DMS53 treated with DMSO at 0.1 percent for 48 hours (cell line): ENCODE measurements at regions not wholly inside any gene's neighbourhood (a gene's known extent, or its start where the extent isn't known, plus 50 kb on each side); places are given as distances from the start of the nearest gene placed in this dataset.
A peak's percentile ranks its signal among the peaks of the same experiment; 100 is the strongest.
"Not testable (repeated sequence)": the region's sequence is repeated elsewhere in the genome, so short reads cannot be mapped to it uniquely, and the experiment has no call there.

ENCODE experiments used
- DNase-seq: peaks from one replicate; lab custom pipeline; 2025; ENCODE audit not compliant: unreplicated experiment; lab: John Stamatoyannopoulos, UW

- DNase-seq, result no peak
Observed at GRCh38 chr5:154653764-154654485, 101.3 kb upstream of the LARP1 start.

GRCh38 chr5:154653418-154653763, 101.8 kb upstream of the LARP1 start:
- DNase-seq, result peak; percentile 17

GRCh38 chr5:154652746-154653417, 102.3 kb upstream of the LARP1 start:
- no peak for DNase-seq

GRCh38 chr5:154651795-154652194, 103.4 kb upstream of the LARP1 start:
- not testable (repeated sequence) for DNase-seq

- no peak for DNase-seq
Observed at GRCh38 chr5:154648706-154649105, 106.5 kb upstream of the LARP1 start.

- DNase-seq, result no peak
Observed at GRCh38 chr5:154648229-154648628, 106.9 kb upstream of the LARP1 start.

DNA sequence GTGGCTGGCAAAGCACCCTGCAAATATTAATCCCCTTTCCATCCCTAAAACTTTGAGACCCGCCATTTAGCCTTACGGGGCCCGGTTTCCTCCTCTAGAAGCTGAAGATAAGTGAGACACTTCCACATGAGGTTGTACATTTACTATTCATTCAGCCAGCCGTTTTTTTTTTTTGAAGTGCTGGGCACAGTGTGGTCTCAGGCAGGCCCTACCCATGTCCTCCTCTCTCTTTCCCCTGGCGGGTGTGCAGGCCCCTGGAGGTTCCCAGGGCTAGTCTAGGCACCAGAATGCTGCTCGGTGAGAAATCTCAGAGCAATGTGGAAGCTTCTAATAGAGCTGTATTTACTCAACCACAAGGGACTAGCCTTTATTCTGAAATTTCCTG, 107.4 kb upstream of the LARP1 start:
- peak; percentile 33 for DNase-seq

DNA sequence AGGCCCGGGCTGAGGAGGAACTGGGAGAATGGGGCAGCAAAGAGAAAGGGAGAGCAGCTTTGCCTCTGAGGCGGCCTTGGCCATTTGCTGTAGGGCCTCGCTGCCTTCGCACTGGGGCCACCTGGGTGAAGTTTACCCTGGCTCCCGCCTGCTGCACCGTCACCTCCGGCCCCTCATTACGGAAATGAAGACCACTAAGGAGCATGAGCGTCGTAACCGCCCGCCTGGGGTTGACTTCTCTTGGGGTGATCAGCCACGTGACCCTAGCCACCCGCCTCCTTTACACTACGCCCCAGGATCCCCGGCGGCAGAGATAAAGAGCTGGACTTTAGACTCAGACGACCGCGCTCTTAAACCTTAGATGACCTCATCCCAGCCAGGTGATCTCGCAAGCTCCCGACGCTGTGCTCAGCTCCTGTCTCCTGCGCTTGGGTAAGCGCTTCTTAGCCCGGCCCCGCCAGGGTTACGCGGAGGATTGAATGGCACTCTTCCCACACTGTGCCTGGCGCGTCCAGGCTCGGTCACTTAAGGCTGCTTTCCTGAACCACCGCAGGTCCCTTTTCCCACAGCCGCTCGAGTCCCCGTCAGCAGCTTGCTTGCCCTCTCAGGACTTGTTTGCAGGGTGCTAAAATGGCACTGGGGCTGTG, 107.9 kb upstream of the LARP1 start:
- DNase-seq, result peak; percentile 96

DNA sequence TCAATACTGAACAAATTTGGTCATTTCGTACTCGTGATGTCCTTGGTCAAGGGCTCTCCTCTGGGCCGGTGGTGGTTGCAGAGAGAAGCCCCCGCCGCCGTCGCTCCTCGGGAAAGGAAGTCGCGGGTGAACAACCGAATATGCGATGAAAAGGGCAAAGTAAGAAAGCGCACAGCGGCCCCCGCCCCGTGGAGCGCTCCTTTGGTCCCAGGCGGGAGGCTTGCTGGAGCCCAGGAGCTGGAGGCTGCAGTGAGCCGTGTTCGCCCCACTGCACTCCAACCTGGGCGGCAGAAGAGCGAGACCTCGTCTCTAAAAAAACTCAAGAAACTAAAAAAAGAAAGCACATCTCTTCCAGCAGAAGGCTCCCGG, 108.4 kb upstream of the LARP1 start:
- no peak for DNase-seq

DNA sequence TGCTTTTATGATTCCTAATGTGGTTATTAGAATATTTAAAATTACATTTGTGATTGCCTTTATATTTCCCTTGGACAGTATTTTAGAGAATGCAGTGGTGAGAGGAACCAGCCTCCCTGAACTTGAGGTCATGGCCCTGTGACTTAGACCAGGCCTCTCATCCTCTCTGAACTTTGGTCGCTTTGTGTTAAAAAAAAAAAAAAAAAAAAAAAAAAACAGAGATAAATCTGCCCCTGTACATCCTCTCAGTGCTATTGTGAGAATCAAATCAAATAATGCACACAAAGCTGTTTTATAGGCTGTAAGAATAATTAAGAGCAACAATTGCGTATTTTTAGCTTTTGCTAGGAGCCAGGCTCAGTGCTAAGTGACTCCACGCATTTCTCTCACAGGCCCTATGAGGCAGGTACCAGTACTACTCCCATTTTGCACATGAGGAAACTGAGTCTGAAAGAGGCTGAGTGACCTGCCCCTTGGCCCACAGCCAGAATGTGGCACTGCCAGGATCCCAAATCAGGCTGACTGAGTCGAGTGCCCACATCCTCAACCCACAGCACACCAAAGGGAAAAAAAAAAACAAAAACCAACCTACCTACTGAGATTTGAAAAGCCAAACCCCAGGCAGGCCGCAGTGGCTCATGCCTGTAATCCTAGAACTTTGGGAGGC, 110.3 kb upstream of the LARP1 start:
- no peak for DNase-seq

DNA sequence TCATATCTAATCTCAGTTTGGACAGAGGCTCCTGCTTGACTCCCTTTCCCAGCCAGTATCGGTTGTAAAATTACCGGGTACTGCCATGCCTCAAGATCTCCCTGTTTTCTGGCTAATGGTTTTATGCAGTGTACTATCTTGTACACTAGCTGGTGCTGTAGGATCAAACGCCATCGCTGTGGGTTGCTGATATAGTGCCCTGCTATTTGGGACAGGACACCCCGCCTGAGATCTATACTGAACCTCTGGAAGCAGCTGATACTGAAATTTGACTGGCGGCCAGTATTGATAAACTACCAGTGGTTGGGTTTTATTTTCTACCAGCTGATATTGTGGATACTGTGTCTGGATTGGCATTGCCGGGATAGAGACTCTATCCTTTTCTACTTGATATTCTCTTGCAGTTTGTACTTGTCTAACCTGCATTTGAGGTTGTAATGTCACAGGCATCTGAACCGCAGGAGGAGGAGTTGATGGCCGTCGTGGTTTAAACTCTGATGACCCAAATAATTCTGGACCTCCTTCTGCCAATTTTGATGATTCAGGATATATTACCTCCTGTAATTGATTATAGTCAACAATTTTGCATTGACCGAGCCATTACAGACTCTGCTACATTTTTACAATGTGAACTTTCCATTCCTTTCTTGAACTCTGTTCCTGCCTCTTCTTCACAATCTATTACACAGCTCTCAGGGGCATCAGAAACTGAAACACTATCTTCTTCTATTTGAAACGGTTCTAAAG, 112.5 kb upstream of the LARP1 start:
- peak; percentile 25 for DNase-seq

DNA sequence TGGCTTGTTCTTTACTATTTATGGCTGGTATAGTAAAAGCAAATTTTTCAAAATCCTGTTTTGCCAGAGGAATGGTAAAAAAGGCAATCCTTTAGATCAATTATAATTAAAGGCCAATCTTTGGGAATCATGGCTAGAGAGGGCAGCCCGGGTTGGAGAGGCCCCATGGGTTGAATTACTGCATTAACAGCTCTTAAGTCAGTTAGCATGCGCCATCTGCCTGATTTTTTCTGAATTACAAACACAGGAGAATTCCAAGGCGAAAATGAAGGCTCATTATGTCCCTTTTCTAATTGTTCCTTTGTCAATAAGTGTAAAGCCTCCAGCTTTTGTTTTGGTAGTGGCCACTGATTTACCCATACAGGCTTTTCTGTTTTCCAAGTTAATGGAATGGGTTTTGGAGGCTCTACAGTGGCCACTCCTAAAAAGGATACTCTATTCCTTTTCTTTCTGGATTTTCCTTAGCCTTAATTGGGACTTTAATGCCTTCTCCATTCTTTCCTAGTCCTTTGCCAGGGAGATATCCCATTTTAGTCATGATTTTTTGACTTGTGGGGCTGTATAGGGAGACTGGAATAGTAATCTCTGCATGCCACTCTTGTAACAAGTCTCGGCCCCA, 114.9 kb upstream of the LARP1 start:
- DNase-seq, result peak; percentile 31

DNA sequence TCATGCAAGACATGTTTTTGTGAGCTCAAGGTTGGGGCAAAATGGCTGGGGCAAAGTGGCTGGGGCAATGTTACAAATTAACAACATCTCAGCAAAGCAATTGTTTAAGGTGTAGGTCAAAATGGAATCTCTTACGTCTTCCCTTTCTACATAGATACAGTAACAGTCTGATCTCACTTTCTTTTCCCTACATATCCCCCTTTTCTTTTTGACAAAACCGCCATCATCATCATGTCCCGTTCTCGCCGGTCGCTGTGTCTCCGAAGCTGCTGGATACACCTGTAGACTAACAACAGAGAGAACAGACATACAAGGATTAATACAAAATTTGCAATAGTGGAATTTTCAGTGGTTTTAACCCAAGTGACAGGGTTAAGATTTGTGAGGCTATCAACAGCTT, 118.4 kb upstream of the LARP1 start:
- DNase-seq, result not testable (repeated sequence)

GRCh38 chr5:154636271-154636670, 118.9 kb upstream of the LARP1 start:
- not testable (repeated sequence) for DNase-seq

DNA sequence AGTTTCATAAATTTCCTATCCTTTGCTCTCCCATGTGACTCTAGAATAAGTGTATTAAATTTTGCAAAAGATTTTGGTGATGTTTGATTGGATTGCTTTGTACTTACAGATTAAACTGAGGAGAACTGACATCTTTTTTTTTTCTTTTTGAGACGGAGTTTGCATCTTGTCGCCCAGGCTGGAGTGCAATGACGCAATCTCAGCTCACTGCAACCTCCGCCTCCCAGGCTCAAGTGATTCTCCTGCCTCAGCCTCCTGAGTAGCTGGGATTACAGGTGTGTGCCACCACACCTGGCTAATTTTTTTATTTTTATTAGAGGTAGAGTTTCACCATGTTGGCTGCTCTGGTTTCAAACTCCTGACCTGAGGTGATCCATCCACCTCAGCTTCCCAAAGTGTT, 121.4 kb upstream of the LARP1 start:
- DNase-seq, result not testable (repeated sequence)

- no peak for DNase-seq
Observed at GRCh38 chr5:154631141-154631540, 124.0 kb upstream of the LARP1 start.

GRCh38 chr5:154630410-154630809, 124.8 kb upstream of the LARP1 start:
- no peak for DNase-seq

DNA sequence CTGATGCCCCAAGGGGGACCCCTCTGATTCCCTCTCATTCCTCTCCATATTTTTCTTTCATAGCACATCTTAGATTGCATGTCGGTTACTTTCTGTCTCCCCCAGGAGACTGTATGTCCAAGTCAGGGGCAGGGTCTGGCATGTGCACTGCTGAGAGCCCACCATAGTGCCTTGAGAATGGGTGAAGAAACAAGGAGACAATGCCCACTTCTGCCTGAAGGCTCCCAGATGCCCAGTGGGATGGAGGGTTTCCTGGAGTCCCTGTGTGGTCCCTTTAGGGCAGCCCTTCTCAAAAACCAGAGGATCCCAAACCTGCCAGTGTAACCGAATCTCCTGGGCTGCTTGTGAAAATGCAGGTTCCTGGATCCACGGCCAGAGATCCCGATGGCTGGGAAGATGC, 126.5 kb upstream of the LARP1 start:
- no peak for DNase-seq

DNA sequence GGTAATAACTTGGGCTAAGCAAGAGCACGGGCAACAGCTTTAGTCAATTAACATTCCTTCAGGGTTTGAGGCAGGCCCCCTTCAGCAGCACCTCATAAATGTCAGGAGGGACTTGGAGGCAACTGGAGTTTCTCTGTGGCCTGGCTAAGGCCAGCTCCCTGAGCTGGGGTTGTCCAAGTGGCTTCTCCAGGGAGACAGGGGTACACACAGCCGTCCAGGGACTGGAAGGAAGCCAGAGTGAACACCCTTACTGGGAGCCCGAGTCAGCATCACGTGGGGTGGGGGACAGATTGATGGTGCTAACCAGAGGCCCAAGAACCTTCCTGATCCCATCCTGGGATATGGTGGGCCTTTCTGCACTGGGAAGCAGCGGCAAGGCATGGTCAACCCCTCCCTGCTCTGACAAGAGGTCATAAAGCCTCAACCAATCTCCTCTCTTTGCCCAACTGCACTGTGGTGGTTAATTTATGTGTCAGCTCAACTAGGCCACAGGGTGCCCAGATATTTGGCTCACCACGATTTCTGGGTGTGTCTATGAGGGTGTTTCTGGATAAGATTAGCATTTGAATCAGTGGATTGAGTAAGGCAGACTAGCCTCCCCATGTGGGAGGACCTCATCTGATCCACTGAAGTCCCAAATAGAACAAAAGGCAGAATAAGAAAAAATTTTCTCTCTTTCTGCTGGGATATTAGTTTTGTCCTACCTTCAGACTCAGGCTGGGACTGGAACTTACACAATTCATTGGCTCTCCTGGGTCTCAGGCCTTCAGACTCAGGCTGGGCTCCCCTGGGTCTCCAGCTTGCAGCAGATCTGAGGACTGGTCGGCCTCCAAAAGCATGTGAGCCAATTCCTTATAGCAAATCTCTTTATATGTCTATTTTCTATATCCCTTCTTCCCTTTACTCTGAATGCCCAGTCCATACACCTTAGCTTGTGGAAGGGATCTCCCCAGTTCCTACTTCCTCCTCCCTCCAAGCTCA, 127.2 kb upstream of the LARP1 start:
- no peak for DNase-seq
